H9 (cell line): ENCODE measurements at regions not wholly inside any gene's neighbourhood (a gene's known extent, or its start where the extent isn't known, plus 50 kb on each side); places are given as distances from the start of the nearest gene placed in this dataset.

Source experiments
- DNase-seq: peaks from one replicate; pipeline ENCODE4 v3.0.0-alpha.2; 2017
- H2AFZ ChIP-seq: one replicate; pipeline ENCODE4 v1.6.1; 2013; ENCODE audit warnings: mild to moderate bottlenecking, low read length, control low read depth, moderate library complexity
- H2AK5ac ChIP-seq: 2 replicates; pipeline ENCODE4 v1.6.1; 2013; ENCODE audit warnings: low read length, control low read depth, mixed read lengths; ENCODE audit not compliant: insufficient read length
- H2BK120ac ChIP-seq: one replicate; pipeline ENCODE4 v1.6.1; 2013; ENCODE audit warnings: low read depth, mild to moderate bottlenecking, low read length, control low read depth, inconsistent platforms; ENCODE audit not compliant: poor library complexity, severe bottlenecking
- H2BK12ac ChIP-seq: 2 replicates; pipeline ENCODE4 v1.6.1; 2013; ENCODE audit warnings: low read length, control low read depth, mixed read lengths, low read depth; ENCODE audit not compliant: insufficient read length
- H2BK15ac ChIP-seq: 2 replicates; pipeline ENCODE4 v1.6.1; 2013; ENCODE audit warnings: low read depth, low read length, control low read depth
- H2BK20ac ChIP-seq: one replicate; pipeline ENCODE4 v1.6.1; 2013; ENCODE audit warnings: low read depth, mild to moderate bottlenecking, low read length, control low read depth, inconsistent platforms; ENCODE audit not compliant: poor library complexity, severe bottlenecking
- H2BK5ac ChIP-seq: 2 replicates; pipeline ENCODE4 v1.6.1; 2013; ENCODE audit warnings: low read length, control low read depth, mixed read lengths; ENCODE audit not compliant: insufficient read length
- H3K14ac ChIP-seq: 2 replicates; pipeline ENCODE4 v1.6.1; 2013; ENCODE audit warnings: low read length, control low read depth; ENCODE audit not compliant: insufficient read depth
- H3K18ac ChIP-seq: 2 replicates; pipeline ENCODE4 v1.6.1; 2013; ENCODE audit warnings: low read depth, mild to moderate bottlenecking, mixed read lengths, low read length, control low read depth; ENCODE audit not compliant: insufficient read length
- H3K23ac ChIP-seq: 2 replicates; pipeline ENCODE4 v1.6.1; 2013; ENCODE audit warnings: low read length, control low read depth, mixed read lengths, low read depth; ENCODE audit not compliant: insufficient read length
- H3K23me2 ChIP-seq: 2 replicates; pipeline ENCODE4 v1.6.1; 2013; ENCODE audit warnings: low read depth, mild to moderate bottlenecking, mixed read lengths, low read length, control low read depth; ENCODE audit not compliant: insufficient read length, poor library complexity, severe bottlenecking
- H3K27ac ChIP-seq: 2 replicates; pipeline ENCODE4 v1.5.1; 2013; ENCODE audit warnings: low read length, control low read depth, mixed read lengths, low read depth; ENCODE audit not compliant: insufficient read length
- H3K27me3 ChIP-seq: 2 replicates; pipeline ENCODE4 v1.6.1; 2013; ENCODE audit warnings: low read length, control low read depth, inconsistent platforms; ENCODE audit not compliant: insufficient read depth
- H3K4ac ChIP-seq: 2 replicates; pipeline ENCODE4 v1.6.1; 2013; ENCODE audit warnings: low read depth, mild to moderate bottlenecking, control low read depth, inconsistent platforms, low read length, moderate library complexity
- H3K4me1 ChIP-seq: 2 replicates; pipeline ENCODE4 v1.6.1; 2013; ENCODE audit warnings: low read length, control low read depth, inconsistent platforms; ENCODE audit not compliant: insufficient read depth
- H3K4me2 ChIP-seq: 2 replicates; pipeline ENCODE4 v1.6.1; 2013; ENCODE audit warnings: low read length, control low read depth, mixed read lengths; ENCODE audit not compliant: insufficient read length, insufficient read depth
- H3K56ac ChIP-seq: 2 replicates; pipeline ENCODE4 v1.6.1; 2013; ENCODE audit warnings: low read depth, mild to moderate bottlenecking, mixed read lengths, low read length, control low read depth; ENCODE audit not compliant: insufficient read length
- H3K79me1 ChIP-seq: 2 replicates; pipeline ENCODE4 v1.6.1; 2013; ENCODE audit warnings: low read depth, mild to moderate bottlenecking, moderate library complexity, low read length, control low read depth, inconsistent platforms; ENCODE audit not compliant: insufficient read depth, poor library complexity, severe bottlenecking
- H3K79me2 ChIP-seq: 2 replicates; pipeline ENCODE4 v1.6.1; 2013; ENCODE audit warnings: low read length, control low read depth, inconsistent platforms; ENCODE audit not compliant: insufficient read depth
- H3K9ac ChIP-seq: 2 replicates; pipeline ENCODE4 v1.6.1; 2013; ENCODE audit warnings: low read length, control low read depth, mixed read lengths; ENCODE audit not compliant: insufficient read length; ENCODE audit errors: extremely low read depth
- H3K9me3 ChIP-seq: one replicate; pipeline ENCODE4 v1.6.1; 2013; ENCODE audit warnings: low read depth, low read length, inconsistent platforms; ENCODE audit not compliant: control insufficient read depth
- H3T11ph ChIP-seq: one replicate; pipeline ENCODE4 v1.6.1; 2013; ENCODE audit warnings: mild to moderate bottlenecking, low read length, control low read depth, inconsistent platforms
- H4K20me1 ChIP-seq: one replicate; pipeline ENCODE4 v1.6.1; 2013; ENCODE audit not compliant: control insufficient read depth, insufficient read length, insufficient read depth
- H4K5ac ChIP-seq: 2 replicates; pipeline ENCODE4 v1.6.1; 2013; ENCODE audit warnings: low read depth, mild to moderate bottlenecking, mixed read lengths, low read length, control low read depth; ENCODE audit not compliant: insufficient read length
- H4K8ac ChIP-seq: replicated peaks from 2 replicates; pipeline ENCODE4 v1.6.1; 2013; ENCODE audit warnings: low read length, control low read depth, mixed read lengths, low read depth; ENCODE audit not compliant: insufficient read length
- H4K91ac ChIP-seq: 2 replicates; pipeline ENCODE4 v1.6.1; 2013; ENCODE audit warnings: low read depth, mild to moderate bottlenecking, moderate library complexity, mixed read lengths, low read length, control low read depth; ENCODE audit not compliant: insufficient read length
- H3K27ac Mint-ChIP-seq, 3 experiments: 2 replicates in 2 of 3; 3 replicates in 1 of 3; pipeline ENCODE4 v1.8.0; 2020 to 2021; ENCODE audit warnings: mixed read lengths in 3 of 3, mild to moderate bottlenecking in 1 of 3, moderate library complexity in 1 of 3
- H3K27me3 Mint-ChIP-seq: 2 replicates; pipeline ENCODE4 v1.8.0; 2021; ENCODE audit warnings: low read depth, mild to moderate bottlenecking, moderate library complexity, mixed read lengths
- H3K36me3 Mint-ChIP-seq, 3 experiments: 2 replicates in 2 of 3; 3 replicates in 1 of 3; pipeline ENCODE4 v1.8.0; 2020 to 2021; ENCODE audit warnings: low read depth in 3 of 3, mixed read lengths in 3 of 3; ENCODE audit not compliant: insufficient read depth in 1 of 3
- H3K4me1 Mint-ChIP-seq, 2 experiments: 2 replicates each; pipeline ENCODE4 v1.8.0; 2020; ENCODE audit warnings: mixed read lengths in 2 of 2
- H3K4me3 Mint-ChIP-seq, 2 experiments: 2 replicates in 1 of 2; 3 replicates in 1 of 2; pipeline ENCODE4 v1.8.0; 2020 to 2021; ENCODE audit warnings: mild to moderate bottlenecking in 2 of 2, mixed read lengths in 2 of 2, moderate library complexity in 1 of 2
- H3K9me3 Mint-ChIP-seq, 2 experiments: 2 replicates in 1 of 2; 3 replicates in 1 of 2; pipeline ENCODE4 v1.8.0; 2020; ENCODE audit warnings: mild to moderate bottlenecking in 2 of 2, mixed read lengths in 2 of 2, moderate library complexity in 1 of 2
- WGBS: extraction: QIAGEN DNeasy Blood & Tissue Kit; methylation state at CpG from one replicate; pipeline ENCODE4 v1.1.7; 2013; ENCODE audit warnings: missing lambda C conversion rate, low lambda C conversion rate, mixed read lengths; ENCODE audit not compliant: insufficient read length; ENCODE audit errors: extremely low coverage; 5-methylcytosine and 5-hydroxymethylcytosine counted together
- TF ChIP-seq, protein P1 (sequence below): fragments of 200-600 bp; sonication (generic); conservative IDR thresholded peaks from 3 replicates; pipeline ENCODE4 v1.8.0; 2021; ENCODE audit warnings: antibody characterized with exemption, mild to moderate bottlenecking

- no peaks in the 10 kb centered on the region for H3K4me1 ChIP-seq
- no peaks in the 10 kb centered on the region for H3K27me3 ChIP-seq
- no peak overlapping the region for H2BK5ac ChIP-seq
- H3K56ac ChIP-seq: no peak overlapping the region
- no peak overlapping the region for H2AK5ac ChIP-seq
- no peak overlapping the region for H3K4ac ChIP-seq
- H2AFZ ChIP-seq: no peak overlapping the region
- no peak overlapping the region for H3K18ac ChIP-seq
- no peak overlapping the region for H3K4me2 ChIP-seq
- no peaks in the 10 kb centered on the region for H3K9me3 ChIP-seq
- Mint-ChIP-seq H3K27me3 (peaks cover 5% of the 10 kb centered on the region), H3K4me3 (no peak overlapping the region), H3K4me1 (peaks cover 8 to 9% of the 10 kb centered on the region in 2 experiments; a peak in 3 of 4 replicates), H3K36me3 (no peaks in the 10 kb centered on the region), H3K27ac (peak overlapping the region in 1 of 3 experiments; percentile 89; a peak in 2 of 7 replicates), H3K9me3 (no peaks in the 10 kb centered on the region)
- H3T11ph ChIP-seq: no peak overlapping the region
- H4K5ac ChIP-seq: no peak overlapping the region
- H3K27ac ChIP-seq: no peak overlapping the region
- no peak overlapping the region for H2BK12ac ChIP-seq
- H3K14ac ChIP-seq: no peak overlapping the region; the same call in 1 of the 2 replicates
- H3K79me2 ChIP-seq: no peaks in the 10 kb centered on the region
- no peak overlapping the region for H2BK15ac ChIP-seq
- H4K20me1 ChIP-seq: no peaks in the 10 kb centered on the region
- no peaks in the 10 kb centered on the region for H3K23me2 ChIP-seq
- H2BK120ac ChIP-seq: no peak overlapping the region
- H3K9ac ChIP-seq: no peak overlapping the region
- TF ChIP-seq, protein P1, sequence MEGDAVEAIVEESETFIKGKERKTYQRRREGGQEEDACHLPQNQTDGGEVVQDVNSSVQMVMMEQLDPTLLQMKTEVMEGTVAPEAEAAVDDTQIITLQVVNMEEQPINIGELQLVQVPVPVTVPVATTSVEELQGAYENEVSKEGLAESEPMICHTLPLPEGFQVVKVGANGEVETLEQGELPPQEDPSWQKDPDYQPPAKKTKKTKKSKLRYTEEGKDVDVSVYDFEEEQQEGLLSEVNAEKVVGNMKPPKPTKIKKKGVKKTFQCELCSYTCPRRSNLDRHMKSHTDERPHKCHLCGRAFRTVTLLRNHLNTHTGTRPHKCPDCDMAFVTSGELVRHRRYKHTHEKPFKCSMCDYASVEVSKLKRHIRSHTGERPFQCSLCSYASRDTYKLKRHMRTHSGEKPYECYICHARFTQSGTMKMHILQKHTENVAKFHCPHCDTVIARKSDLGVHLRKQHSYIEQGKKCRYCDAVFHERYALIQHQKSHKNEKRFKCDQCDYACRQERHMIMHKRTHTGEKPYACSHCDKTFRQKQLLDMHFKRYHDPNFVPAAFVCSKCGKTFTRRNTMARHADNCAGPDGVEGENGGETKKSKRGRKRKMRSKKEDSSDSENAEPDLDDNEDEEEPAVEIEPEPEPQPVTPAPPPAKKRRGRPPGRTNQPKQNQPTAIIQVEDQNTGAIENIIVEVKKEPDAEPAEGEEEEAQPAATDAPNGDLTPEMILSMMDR: no peak
- no peak overlapping the region for H4K91ac ChIP-seq
- WGBS: no CpG with 5 or more reads among the region's 26 CpGs
- no peak overlapping the region for H2BK20ac ChIP-seq
- H4K8ac ChIP-seq: no peak overlapping the region
- H3K23ac ChIP-seq: no peak overlapping the region
- no peak for DNase-seq
- no peaks in the 10 kb centered on the region for H3K79me1 ChIP-seq
Measured at GRCh38 chr22:49087716-49088601, 739.7 kb downstream of the BRD1 start.
